ENCODE measurements at regions not wholly inside any gene's neighbourhood (a gene's known extent, or its start where the extent isn't known, plus 50 kb on each side); places are given as distances from the start of the nearest gene placed in this dataset.

- no peak for TF ChIP-seq GLIS2 (tag by site-specific recombination; IDR thresholded peaks at IDR 0.05)
- TF ChIP-seq KLF9 (tag by site-specific recombination; IDR thresholded peaks at IDR 0.05; ENCODE audit: low read depth): no peak
- no peak for TF ChIP-seq KLF10 (tag by site-specific recombination; IDR thresholded peaks at IDR 0.05)
- TF ChIP-seq ZNF221 (tag by site-specific recombination; IDR thresholded peaks at IDR 0.05; ENCODE audit: borderline replicate concordance): no peak
- no peak for TF ChIP-seq ZNF169 (tag by site-specific recombination; IDR thresholded peaks at IDR 0.05)
- TF ChIP-seq CTCF (tag by site-specific recombination; IDR thresholded peaks at IDR 0.05): no peak
- no peak for TF ChIP-seq ZNF423 (tag by site-specific recombination; IDR thresholded peaks at IDR 0.05)
- no peak for TF ChIP-seq IKZF3 (tag by site-specific recombination; IDR thresholded peaks at IDR 0.05)
Measured at GRCh38 chr22:48365386-48365785, 1462.3 kb downstream of the BRD1 start.
